Esophagus muscularis mucosa (tissue), 4 donors: ENCODE measurements at regions not wholly inside any gene's neighbourhood (a gene's known extent, or its start where the extent isn't known, plus 50 kb on each side); places are given as distances from the start of the nearest gene placed in this dataset.

ENCODE experiments used
- DNase-seq: peaks from one replicate; pipeline ENCODE4 v3.0.0-alpha.2; 2017; ENCODE audit errors: extremely low spot score
- H3K27ac ChIP-seq, 4 donors: fragments of 200-600 bp; sonication (generic); replicated peaks in 1 of 4; 1 replicate in 3 of 4; 2 replicates in 1 of 4; pipeline ENCODE4 v1.5.1; 2016 to 2019; ENCODE audit warnings: mild to moderate bottlenecking in 1 of 4
- H3K27me3 ChIP-seq, 4 donors: fragments of 200-600 bp; sonication (generic); one replicate each; pipeline versions ENCODE4 v1.5.1 to v1.6.0; 2016 to 2019
- H3K36me3 ChIP-seq, 4 donors: fragments of 200-600 bp; sonication (generic); one replicate each; pipeline ENCODE4 v1.5.1; 2016 to 2019
- H3K4me1 ChIP-seq, 4 donors: fragments of 200-600 bp; sonication (generic); one replicate each; pipeline ENCODE4 v1.5.1; 2016 to 2019
- H3K4me3 ChIP-seq, 4 donors: fragments of 200-600 bp; sonication (generic); 1 replicate in 2 of 4; 2 replicates in 2 of 4; pipeline ENCODE4 v1.5.1; 2016 to 2019; ENCODE audit warnings: mild to moderate bottlenecking in 4 of 4, moderate library complexity in 1 of 4
- H3K9me3 ChIP-seq, 4 donors: fragments of 200-600 bp; sonication (generic); 1 replicate in 3 of 4; 2 replicates in 1 of 4; pipeline ENCODE4 v1.5.1; 2016 to 2019
- EP300 ChIP-seq: sonication (generic); formaldehyde crosslinking; IDR thresholded peaks from one replicate; pipeline ENCODE4 v1.6.1; 2017; ENCODE audit warnings: antibody characterized with exemption
- POLR2A ChIP-seq: fragments of 450-650 bp; IDR thresholded peaks from one replicate; pipeline ENCODE4 v1.6.1; 2017; ENCODE audit warnings: antibody characterized with exemption, moderate library complexity, mild to moderate bottlenecking, low read depth
- POLR2AphosphoS5 ChIP-seq, 2 donors: sonication (generic); formaldehyde crosslinking; IDR thresholded peaks; one replicate each; pipeline ENCODE4 v1.6.1; 2017; ENCODE audit warnings: antibody characterized with exemption in 2 of 2
- WGBS: methylation state at CpG from one replicate; pipeline ENCODE4 v1.1.5; 2018; 5-methylcytosine and 5-hydroxymethylcytosine counted together
- intact Hi-C: fragments of 100-400 bp; cut with DNase I; formaldehyde crosslinking; loops from one replicate; pipeline ENCODE4 v1.15.1; 2023
- TF ChIP-seq, protein P1 (sequence below), 3 experiments: fragments of 200-600 bp in 2 of 3; fragments of 450-650 bp in 1 of 3; sonication (generic) in 2 of 3; IDR thresholded peaks; one replicate each; pipeline ENCODE4 v1.5.1; 2017 to 2019; ENCODE audit warnings: antibody characterized with exemption in 3 of 3, mild to moderate bottlenecking in 2 of 3, moderate library complexity in 1 of 3

DNA sequence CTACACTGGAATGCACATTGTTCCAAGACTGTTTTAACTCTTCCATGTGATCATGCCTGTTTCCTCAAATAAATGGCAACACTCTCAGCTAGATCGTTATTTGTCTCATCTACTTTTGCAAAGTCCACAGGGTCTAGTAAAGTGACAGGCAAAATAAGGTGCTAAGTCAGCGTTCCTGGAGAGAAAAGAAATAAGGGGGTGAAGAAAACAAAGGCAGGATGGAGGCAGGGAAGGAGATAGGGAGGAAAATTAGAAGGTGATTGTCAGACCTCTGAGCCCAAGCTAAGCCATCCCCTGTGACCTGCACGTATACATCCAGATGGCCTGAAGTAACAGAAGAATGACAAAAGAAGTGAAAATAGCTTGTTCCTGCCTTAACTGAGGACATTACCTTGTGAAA, 132.1 kb downstream of the RAB38 start:
- H3K9me3 ChIP-seq: no peaks in the 10 kb centered on the region
- no peaks in the 10 kb centered on the region for H3K36me3 ChIP-seq
- 44% methylated on average over 3 of the region's 3 CpGs for WGBS
- no peak overlapping the region for H3K27ac ChIP-seq
- intact Hi-C loops: no loop called here
- no peaks in the 10 kb centered on the region for H3K27me3 ChIP-seq
- no peak for DNase-seq
- H3K4me3 ChIP-seq: no peak overlapping the region
- no peaks in the 10 kb centered on the region for H3K4me1 ChIP-seq
- TF ChIP-seq POLR2AphosphoS5 (IDR thresholded peaks at IDR 0.05) (no peak), POLR2A (no peak), EP300 (no peak)
- TF ChIP-seq, protein P1, sequence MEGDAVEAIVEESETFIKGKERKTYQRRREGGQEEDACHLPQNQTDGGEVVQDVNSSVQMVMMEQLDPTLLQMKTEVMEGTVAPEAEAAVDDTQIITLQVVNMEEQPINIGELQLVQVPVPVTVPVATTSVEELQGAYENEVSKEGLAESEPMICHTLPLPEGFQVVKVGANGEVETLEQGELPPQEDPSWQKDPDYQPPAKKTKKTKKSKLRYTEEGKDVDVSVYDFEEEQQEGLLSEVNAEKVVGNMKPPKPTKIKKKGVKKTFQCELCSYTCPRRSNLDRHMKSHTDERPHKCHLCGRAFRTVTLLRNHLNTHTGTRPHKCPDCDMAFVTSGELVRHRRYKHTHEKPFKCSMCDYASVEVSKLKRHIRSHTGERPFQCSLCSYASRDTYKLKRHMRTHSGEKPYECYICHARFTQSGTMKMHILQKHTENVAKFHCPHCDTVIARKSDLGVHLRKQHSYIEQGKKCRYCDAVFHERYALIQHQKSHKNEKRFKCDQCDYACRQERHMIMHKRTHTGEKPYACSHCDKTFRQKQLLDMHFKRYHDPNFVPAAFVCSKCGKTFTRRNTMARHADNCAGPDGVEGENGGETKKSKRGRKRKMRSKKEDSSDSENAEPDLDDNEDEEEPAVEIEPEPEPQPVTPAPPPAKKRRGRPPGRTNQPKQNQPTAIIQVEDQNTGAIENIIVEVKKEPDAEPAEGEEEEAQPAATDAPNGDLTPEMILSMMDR (IDR thresholded peaks at IDR 0.05): no peak

DNA sequence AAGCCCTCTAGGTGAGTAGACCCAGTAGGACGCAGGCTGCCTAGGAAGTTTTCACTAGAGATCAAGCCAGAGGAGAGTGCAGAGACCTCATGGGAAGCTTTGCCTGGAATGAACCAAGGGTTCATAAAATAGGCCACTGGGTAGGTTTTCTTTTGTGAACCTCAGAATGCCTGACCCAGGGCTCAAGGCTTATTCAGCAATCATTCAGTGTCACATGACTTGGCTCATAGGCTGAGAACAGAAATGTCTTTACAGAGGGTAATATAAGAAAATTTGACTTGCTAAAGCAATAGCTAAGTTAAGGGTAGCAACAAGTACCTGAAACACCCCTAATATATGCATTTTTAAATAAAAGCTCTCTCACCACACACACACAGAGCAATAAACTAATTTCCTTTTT, 132.6 kb downstream of the RAB38 start:
- no peak for DNase-seq
- H3K9me3 ChIP-seq: no peaks in the 10 kb centered on the region
- H3K4me1 ChIP-seq: no peaks in the 10 kb centered on the region
- no peaks in the 10 kb centered on the region for H3K27me3 ChIP-seq
- TF ChIP-seq EP300 (no peak), POLR2A (no peak), POLR2AphosphoS5 (IDR thresholded peaks at IDR 0.05) (no peak)
- TF ChIP-seq, protein P1 (IDR thresholded peaks at IDR 0.05): no peak
- no peak overlapping the region for H3K4me3 ChIP-seq
- WGBS: 100% methylated on average over 1 of the region's 1 CpG
- H3K27ac ChIP-seq: no peak overlapping the region
- H3K36me3 ChIP-seq: no peaks in the 10 kb centered on the region
- intact Hi-C loops: no loop called here

GRCh38 chr11:88042238-88042637, 133.0 kb downstream of the RAB38 start:
- Histone ChIP-seq H3K4me3 (no peak overlapping the region), H3K36me3 (no peaks in the 10 kb centered on the region), H3K27me3 (no peaks in the 10 kb centered on the region), H3K27ac (no peak overlapping the region), H3K4me1 (no peaks in the 10 kb centered on the region), H3K9me3 (no peaks in the 10 kb centered on the region)
- no peak for DNase-seq
- intact Hi-C loops: no loop called here
- WGBS: 85% methylated on average over 2 of the region's 2 CpGs
- TF ChIP-seq POLR2A: no peak

- H3K27me3 ChIP-seq: no peaks in the 10 kb centered on the region
- no peaks in the 10 kb centered on the region for H3K9me3 ChIP-seq
- no peaks in the 10 kb centered on the region for H3K4me1 ChIP-seq
- 84% methylated on average over 2 of the region's 2 CpGs for WGBS
- intact Hi-C loops: no loop called here
- no peak for DNase-seq
- H3K27ac ChIP-seq: no peak overlapping the region
- H3K36me3 ChIP-seq: no peaks in the 10 kb centered on the region
- no peak overlapping the region for H3K4me3 ChIP-seq
- TF ChIP-seq POLR2A (no peak), POLR2AphosphoS5 (IDR thresholded peaks at IDR 0.05) (no peak)
Measured at GRCh38 chr11:88041679-88042078, 133.6 kb downstream of the RAB38 start.

DNA sequence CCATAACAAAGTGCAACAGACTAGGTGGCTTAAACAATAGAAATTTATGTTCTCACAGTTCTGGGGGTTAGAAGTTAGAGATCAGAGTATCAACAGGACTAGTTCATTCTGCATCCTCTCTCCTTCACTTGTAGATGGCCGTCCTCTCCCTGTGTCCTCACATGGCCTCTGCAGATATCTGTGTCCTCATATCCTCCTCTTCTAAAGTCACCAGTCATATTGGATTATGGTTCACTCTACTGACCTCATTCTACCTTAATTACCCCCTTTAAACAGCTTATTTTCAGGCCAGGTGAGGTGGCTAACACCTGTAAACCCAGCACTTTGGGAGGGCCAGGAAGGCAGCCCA, 135.1 kb downstream of the RAB38 start:
- Histone ChIP-seq H3K36me3 (no peaks in the 10 kb centered on the region), H3K4me3 (no peak overlapping the region), H3K4me1 (no peaks in the 10 kb centered on the region), H3K9me3 (no peaks in the 10 kb centered on the region), H3K27me3 (no peaks in the 10 kb centered on the region), H3K27ac (no peak overlapping the region)
- TF ChIP-seq EP300 (no peak), POLR2A (no peak), POLR2AphosphoS5 (IDR thresholded peaks at IDR 0.05) (no peak)
- TF ChIP-seq, protein P1 (IDR thresholded peaks at IDR 0.05): no peak
- WGBS: 93% methylated on average over 1 of the region's 1 CpG
- intact Hi-C loops: no loop called here
- DNase-seq: no peak

GRCh38 chr11:88039476-88040147, 135.6 kb downstream of the RAB38 start:
- intact Hi-C loops: no loop called here
- 86% methylated on average over 2 of the region's 2 CpGs for WGBS

More at GRCh38 chr11:88039476-88040147, 135.6 kb downstream of the RAB38 start:
- no peaks in the 10 kb centered on the region for H3K27me3 ChIP-seq
- H3K4me3 ChIP-seq: no peak overlapping the region
- H3K36me3 ChIP-seq: no peaks in the 10 kb centered on the region
- H3K9me3 ChIP-seq: no peaks in the 10 kb centered on the region
- H3K4me1 ChIP-seq: no peaks in the 10 kb centered on the region
- TF ChIP-seq POLR2AphosphoS5 (IDR thresholded peaks at IDR 0.05): no peak
- no peak for TF ChIP-seq EP300
- TF ChIP-seq, protein P1 (IDR thresholded peaks at IDR 0.05): no peak
- no peak for TF ChIP-seq POLR2A
- DNase-seq: no peak
- H3K27ac ChIP-seq: no peak overlapping the region
